HCT116 (cell line): ENCODE measurements at regions not wholly inside any gene's neighbourhood (a gene's known extent, or its start where the extent isn't known, plus 50 kb on each side); places are given as distances from the start of the nearest gene placed in this dataset.

Experiments
- ATAC-seq: fragments of 200-7000 bp; cut with Tn5 transposase; 2 replicates; pipeline ENCODE4 v1.9.1; 2020; ENCODE audit warnings: mild to moderate bottlenecking, moderate library complexity
- BruUV-seq: library from RNA; stranded (reverse); fragments of 400-500 nt; replicated peaks from 2 replicates; lab custom pipeline; 2021; lab: Mats Ljungman, UMichigan
- CTCF ChIA-PET: fragments of 300-600 bp; sonication (Branson Sonifier 250); formaldehyde crosslinking; loops from one replicate; lab custom pipeline; 2021; ENCODE audit warnings: antibody characterized with exemption; lab: Charles Lee
- POLR2A ChIA-PET: fragments of 300-600, 350-600 bp; sonication (Branson Sonifier 250); formaldehyde crosslinking; loops from one replicate; lab custom pipeline; 2021; ENCODE audit warnings: antibody characterized with exemption; lab: Charles Lee
- RAD21 ChIA-PET, 2 experiments: fragments of 300-600 bp; sonication (Branson Sonifier 250); formaldehyde crosslinking; loops; one replicate each; lab custom pipeline; 2023; ENCODE audit warnings: low total read pairs in 2 of 2; ENCODE audit not compliant: uncharacterized antibody in 2 of 2, unreplicated experiment in 2 of 2, low non-redundant PET in 1 of 2; lab: Charles Lee
- DNase-seq: peaks from one replicate; pipeline ENCODE4 v3.0.0-alpha.2; 2010; ENCODE audit warnings: low read depth, low spot score
- H2AFZ ChIP-seq: fragments of 200-600 bp; shearing (Covaris generic), sonication (generic); 2 replicates; pipeline ENCODE4 v1.6.1; 2017; ENCODE audit warnings: low read depth, mixed run types, mixed read lengths, antibody characterized with exemption, low read length; ENCODE audit not compliant: poor library complexity, severe bottlenecking
- H3K27ac ChIP-seq: 2 replicates; pipeline ENCODE4 v1.5.1; 2012; ENCODE audit warnings: low read depth, low read length
- H3K27me3 ChIP-seq: fragments of 200-600 bp; sonication (generic); 2 replicates; pipeline ENCODE4 v1.6.1; 2016; ENCODE audit warnings: mixed run types, low read length, mixed read lengths; ENCODE audit not compliant: insufficient read depth
- H3K36me3 ChIP-seq, 2 experiments: fragments of 200-500 bp in 1 of 2; fragments of 200-600 bp in 1 of 2; sonication (Bioruptor generic) in 1 of 2; sonication (generic) in 1 of 2; 2 replicates each; pipeline versions ENCODE4 v1.5.1 to v1.6.1; 2014 to 2016; ENCODE audit warnings: low read length in 2 of 2, inconsistent platforms in 1 of 2, mixed read lengths in 1 of 2, mixed run types in 1 of 2; ENCODE audit not compliant: insufficient read depth in 2 of 2, control insufficient read depth in 1 of 2
- H3K4me1 ChIP-seq, 2 experiments: fragments of 200-600 bp in 1 of 2; sonication (generic) in 1 of 2; 2 replicates each; pipeline versions ENCODE4 v1.5.1 to v1.6.1; 2012 to 2017; ENCODE audit warnings: low read length in 2 of 2, inconsistent platforms in 1 of 2, mild to moderate bottlenecking in 1 of 2, mixed read lengths in 1 of 2, mixed run types in 1 of 2, moderate library complexity in 1 of 2; ENCODE audit not compliant: insufficient read depth in 2 of 2, control insufficient read depth in 1 of 2
- H3K4me2 ChIP-seq: fragments of 200-600 bp; sonication (generic); 2 replicates; pipeline ENCODE4 v1.6.1; 2017; ENCODE audit warnings: mixed run types, low read length, mixed read lengths
- H3K4me3 ChIP-seq, 2 experiments: fragments of 200-600 bp in 1 of 2; sonication (generic) in 1 of 2; replicated peaks in 1 of 2; 2 replicates each; pipeline ENCODE4 v1.5.1; 2011 to 2016; ENCODE audit warnings: low read length in 2 of 2, control low read depth in 1 of 2, low read depth in 1 of 2, mild to moderate bottlenecking in 1 of 2, mixed read lengths in 1 of 2, mixed run types in 1 of 2
- H3K79me2 ChIP-seq: fragments of 200-600 bp; sonication (generic); 2 replicates; pipeline ENCODE4 v1.6.1; 2017; ENCODE audit warnings: mild to moderate bottlenecking, mixed run types, low read length, moderate library complexity, mixed read lengths; ENCODE audit not compliant: insufficient read depth
- H3K9ac ChIP-seq: fragments of 200-600 bp; sonication (generic); 2 replicates; pipeline ENCODE4 v1.6.1; 2016; ENCODE audit warnings: low read length, mixed read lengths
- H3K9me2 ChIP-seq: fragments of 200-600 bp; sonication (generic), shearing (Covaris generic); 2 replicates; pipeline ENCODE4 v1.6.1; 2017; ENCODE audit warnings: mixed run types, mild to moderate bottlenecking, moderate library complexity; ENCODE audit not compliant: insufficient read depth
- H3K9me3 ChIP-seq, 2 experiments: fragments of 200-500 bp in 1 of 2; fragments of 200-600 bp in 1 of 2; sonication (Bioruptor generic) in 1 of 2; sonication (generic) in 1 of 2; 2 replicates each; pipeline ENCODE4 v1.6.1; 2014 to 2017; ENCODE audit warnings: low read length in 2 of 2, mixed read lengths in 2 of 2, inconsistent platforms in 1 of 2, low read depth in 1 of 2, mild to moderate bottlenecking in 1 of 2, mixed run types in 1 of 2, moderate library complexity in 1 of 2; ENCODE audit not compliant: control insufficient read depth in 1 of 2, insufficient read depth in 1 of 2
- H4K20me1 ChIP-seq: fragments of 200-600 bp; sonication (generic), shearing (Covaris generic); 2 replicates; pipeline ENCODE4 v1.6.1; 2017; ENCODE audit warnings: mixed run types, mild to moderate bottlenecking, moderate library complexity; ENCODE audit not compliant: insufficient read depth
- CBX3 ChIP-seq: IDR thresholded peaks from 2 replicates; pipeline ENCODE4 v1.6.1; 2012; ENCODE audit warnings: low read depth
- CEBPB ChIP-seq: IDR thresholded peaks from 2 replicates; pipeline ENCODE4 v1.6.1; 2012; ENCODE audit warnings: low read depth
- EGR1 ChIP-seq: IDR thresholded peaks from 2 replicates; pipeline ENCODE4 v1.6.1; 2012; ENCODE audit warnings: low read depth
- ELF1 ChIP-seq: IDR thresholded peaks from 2 replicates; pipeline ENCODE4 v1.6.1; 2012; ENCODE audit warnings: low read depth, borderline replicate concordance
- EZH2phosphoT487 ChIP-seq: fragments of 200-600 bp; IDR thresholded peaks from 2 replicates; pipeline ENCODE4 v1.6.1; 2018; ENCODE audit warnings: antibody characterized with exemption, borderline replicate concordance
- JUND ChIP-seq: IDR thresholded peaks from 2 replicates; pipeline ENCODE4 v1.6.1; 2012
- MAX ChIP-seq: IDR thresholded peaks from 2 replicates; pipeline ENCODE4 v1.6.1; 2012
- POLR2A ChIP-seq: IDR thresholded peaks from 2 replicates; pipeline ENCODE4 v1.7.0; 2011; ENCODE audit warnings: borderline replicate concordance; ENCODE audit not compliant: insufficient read depth, insufficient read length; ENCODE audit errors: extremely low read depth
- RAD21 ChIP-seq: IDR thresholded peaks from 2 replicates; pipeline ENCODE4 v1.6.1; 2012; ENCODE audit warnings: low read depth, mild to moderate bottlenecking
- SIN3A ChIP-seq: IDR thresholded peaks from 2 replicates; pipeline ENCODE4 v1.6.1; 2012; ENCODE audit warnings: low read depth
- SP1 ChIP-seq: IDR thresholded peaks from 2 replicates; pipeline ENCODE4 v1.6.1; 2012; ENCODE audit warnings: low read depth
- SRF ChIP-seq: IDR thresholded peaks from 2 replicates; pipeline ENCODE4 v1.6.1; 2012; ENCODE audit warnings: low read depth
- TCF7L2 ChIP-seq: IDR thresholded peaks from 2 replicates; pipeline ENCODE4 v1.7.0; 2011; ENCODE audit warnings: borderline replicate concordance, inconsistent platforms; ENCODE audit not compliant: insufficient read depth, insufficient read length; ENCODE audit errors: extremely low read depth
- YY1 ChIP-seq: IDR thresholded peaks from 2 replicates; pipeline ENCODE4 v1.6.1; 2011; ENCODE audit warnings: low read length, low read depth, moderate library complexity, mild to moderate bottlenecking; ENCODE audit not compliant: insufficient replicate concordance; ENCODE audit errors: extremely low read depth
- ZBTB33 ChIP-seq: IDR thresholded peaks from 2 replicates; pipeline ENCODE4 v1.6.1; 2011; ENCODE audit warnings: mild to moderate bottlenecking, low read length, moderate library complexity; ENCODE audit not compliant: insufficient replicate concordance; ENCODE audit errors: extremely low read depth
- ZFX ChIP-seq: fragments of 450-650 bp; IDR thresholded peaks from 2 replicates; pipeline ENCODE4 v1.6.1; 2017
- ZNF274 ChIP-seq: fragments of 200-500 bp; sonication (Bioruptor generic); IDR thresholded peaks from 2 replicates; pipeline ENCODE4 v1.6.1; 2014; ENCODE audit warnings: mild to moderate bottlenecking, low read depth, low read length, inconsistent platforms
- intact Hi-C: fragments of 100-400 bp; cut with micrococcal nuclease; formaldehyde crosslinking; loops from 2 replicates; pipeline ENCODE4 v1.10.0; 2022
- TF ChIP-seq, protein P1 (sequence below), 3 experiments: fragments of 200-600 bp in 1 of 3; sonication (generic) in 1 of 3; IDR thresholded peaks in 2 of 3; conservative IDR thresholded peaks in 1 of 3; 2 replicates each; pipeline ENCODE4 v1.5.1; 2012 to 2017; ENCODE audit warnings: low read depth in 2 of 3, low read length in 2 of 3, antibody characterized with exemption in 1 of 3, borderline replicate concordance in 1 of 3, control low read depth in 1 of 3, mild to moderate bottlenecking in 1 of 3, mixed read lengths in 1 of 3, mixed run types in 1 of 3, moderate library complexity in 1 of 3; ENCODE audit not compliant: insufficient read depth in 1 of 3

GRCh38 chr9:78620764-78621163 lies 323.8 kb downstream of the PSAT1 start:
- TF ChIP-seq YY1 (no peak), EZH2phosphoT487 (no peak), RAD21 (no peak), SRF (no peak), CBX3 (no peak), SP1 (no peak), ZFX (no peak), EGR1 (no peak), ZNF274 (no peak), JUND (no peak), SIN3A (no peak), POLR2A (no peak), MAX (no peak), ZBTB33 (no peak), ELF1 (no peak), CEBPB (no peak), TCF7L2 (no peak)
- TF ChIP-seq, protein P1, sequence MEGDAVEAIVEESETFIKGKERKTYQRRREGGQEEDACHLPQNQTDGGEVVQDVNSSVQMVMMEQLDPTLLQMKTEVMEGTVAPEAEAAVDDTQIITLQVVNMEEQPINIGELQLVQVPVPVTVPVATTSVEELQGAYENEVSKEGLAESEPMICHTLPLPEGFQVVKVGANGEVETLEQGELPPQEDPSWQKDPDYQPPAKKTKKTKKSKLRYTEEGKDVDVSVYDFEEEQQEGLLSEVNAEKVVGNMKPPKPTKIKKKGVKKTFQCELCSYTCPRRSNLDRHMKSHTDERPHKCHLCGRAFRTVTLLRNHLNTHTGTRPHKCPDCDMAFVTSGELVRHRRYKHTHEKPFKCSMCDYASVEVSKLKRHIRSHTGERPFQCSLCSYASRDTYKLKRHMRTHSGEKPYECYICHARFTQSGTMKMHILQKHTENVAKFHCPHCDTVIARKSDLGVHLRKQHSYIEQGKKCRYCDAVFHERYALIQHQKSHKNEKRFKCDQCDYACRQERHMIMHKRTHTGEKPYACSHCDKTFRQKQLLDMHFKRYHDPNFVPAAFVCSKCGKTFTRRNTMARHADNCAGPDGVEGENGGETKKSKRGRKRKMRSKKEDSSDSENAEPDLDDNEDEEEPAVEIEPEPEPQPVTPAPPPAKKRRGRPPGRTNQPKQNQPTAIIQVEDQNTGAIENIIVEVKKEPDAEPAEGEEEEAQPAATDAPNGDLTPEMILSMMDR (IDR thresholded peaks at IDR 0.05 in 2 of 3, conservative IDR thresholded peaks at IDR 0.05 in 1 of 3; ENCODE audit: borderline replicate concordance in 1 of 3, insufficient read depth in 1 of 3, low read depth in 2 of 3, low read length in 2 of 3): no peak
- Histone ChIP-seq H3K27ac (no peak overlapping the region), H3K4me2 (no peak overlapping the region), H3K79me2 (no peaks in the 10 kb centered on the region), H3K9me2 (no peaks in the 10 kb centered on the region), H3K9ac (no peak overlapping the region), H2AFZ (no peak overlapping the region), H4K20me1 (no peaks in the 10 kb centered on the region), H3K4me1 (no peaks in the 10 kb centered on the region), H3K36me3 (no peaks in the 10 kb centered on the region), H3K4me3 (no peak overlapping the region), H3K27me3 (no peaks in the 10 kb centered on the region), H3K9me3 (no peaks in the 10 kb centered on the region)
- DNase-seq (no peak), ATAC-seq (no peak)
- RAD21 ChIA-PET: no interaction called here
- BruUV-seq: no TSS peak
- CTCF ChIA-PET: no interaction called here
- intact Hi-C loops: no loop called here
- POLR2A ChIA-PET: no interaction called here
